ENCODE measurements at regions not wholly inside any gene's neighbourhood (a gene's known extent, or its start where the extent isn't known, plus 50 kb on each side); places are given as distances from the start of the nearest gene placed in this dataset.

GRCh38 chr13:55255236-55255635 lies 1885.5 kb upstream of the PRR20A start:
- no peak for TF ChIP-seq CTCF (conservative IDR thresholded peaks at IDR 0.05; ENCODE audit: low read depth, low read length)
- DNase-seq (ENCODE audit: low read depth): no peak
- no peak overlapping the region for H3K4me3 ChIP-seq (ENCODE audit: low read depth, low read length)

DNA sequence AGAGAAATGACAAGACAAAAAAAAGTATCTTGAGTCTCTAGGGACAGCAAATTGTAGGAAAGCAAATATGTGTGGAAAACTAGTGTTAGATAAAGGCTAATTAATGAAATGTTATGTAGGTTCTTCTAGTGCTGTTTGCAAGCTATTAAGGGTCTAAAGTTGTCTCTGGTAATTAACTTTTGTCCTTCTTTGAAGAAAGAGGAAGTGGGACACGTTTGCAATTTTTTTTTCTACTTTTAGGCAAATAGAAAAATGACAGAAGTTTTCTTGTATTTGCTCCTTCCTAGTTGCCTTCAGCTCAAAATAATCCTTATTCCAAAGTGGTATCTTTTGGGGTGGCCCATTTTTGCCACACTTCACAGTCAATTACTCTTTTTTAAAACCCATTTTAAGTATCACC lies 1877.7 kb upstream of the PRR20A start:
- H3K4me3 ChIP-seq (ENCODE audit: low read depth, low read length): no peak overlapping the region
- no peak for DNase-seq (ENCODE audit: low read depth)
- TF ChIP-seq CTCF (conservative IDR thresholded peaks at IDR 0.05; ENCODE audit: low read depth, low read length): no peak

- H3K4me3 ChIP-seq (ENCODE audit: low read depth, low read length): no peak overlapping the region
- DNase-seq (ENCODE audit: low read depth): no peak
- no peak for TF ChIP-seq CTCF (conservative IDR thresholded peaks at IDR 0.05; ENCODE audit: low read depth, low read length)
Measured at GRCh38 chr13:55266644-55267043, 1874.1 kb upstream of the PRR20A start.

DNA sequence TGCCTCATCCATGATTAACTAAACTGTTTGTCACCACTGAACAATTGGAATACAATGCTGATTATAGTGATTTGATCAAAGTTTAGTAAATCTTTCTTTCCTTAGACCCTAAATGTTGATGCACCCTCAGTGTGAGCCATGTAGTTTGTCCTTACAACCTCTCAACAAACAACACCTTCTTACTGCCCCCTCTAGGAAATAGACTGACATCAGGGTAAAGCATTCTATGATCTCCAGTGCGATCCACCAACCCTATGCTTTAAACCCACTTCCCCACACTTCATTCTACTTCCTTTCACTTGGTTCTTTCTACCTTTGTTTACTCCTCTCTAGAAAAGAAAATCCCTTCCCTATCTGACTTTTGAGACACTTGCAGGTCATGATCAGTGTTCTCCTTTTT lies 1842.5 kb upstream of the PRR20A start:
- DNase-seq (ENCODE audit: low read depth): no peak
- no peak for TF ChIP-seq CTCF (conservative IDR thresholded peaks at IDR 0.05; ENCODE audit: low read depth, low read length)
- H3K4me3 ChIP-seq (ENCODE audit: low read depth, low read length): no peak overlapping the region

GRCh38 chr13:55302568-55302967 lies 1838.2 kb upstream of the PRR20A start:
- TF ChIP-seq CTCF (conservative IDR thresholded peaks at IDR 0.05; ENCODE audit: low read depth, low read length): no peak
- DNase-seq (ENCODE audit: low read depth): no peak
- H3K4me3 ChIP-seq (ENCODE audit: low read depth, low read length): no peak overlapping the region

GRCh38 chr13:55307909-55308308 lies 1832.8 kb upstream of the PRR20A start:
- TF ChIP-seq CTCF (conservative IDR thresholded peaks at IDR 0.05; ENCODE audit: low read depth, low read length): no peak
- no peak for DNase-seq (ENCODE audit: low read depth)
- H3K4me3 ChIP-seq (ENCODE audit: low read depth, low read length): no peak overlapping the region

DNA sequence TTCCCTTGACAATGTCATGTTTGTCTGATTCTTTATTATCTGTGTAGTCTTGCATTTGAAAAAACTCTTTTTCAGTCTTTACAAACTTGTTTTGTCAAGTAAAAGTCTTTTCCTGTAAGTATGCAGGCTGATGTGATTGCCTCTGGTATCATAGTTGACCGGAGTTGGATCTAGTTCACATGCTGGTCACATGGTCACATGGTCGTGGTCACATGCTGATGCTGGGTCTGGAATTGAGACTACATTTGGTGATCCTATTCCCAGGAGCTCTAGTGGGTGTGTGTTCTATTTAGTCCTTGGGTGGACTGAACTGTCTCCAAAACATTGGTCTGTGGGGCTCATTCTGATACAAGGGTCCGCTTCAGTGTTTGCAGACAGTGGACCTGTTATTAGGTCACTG lies 1798.8 kb upstream of the PRR20A start:
- no peak for TF ChIP-seq CTCF (conservative IDR thresholded peaks at IDR 0.05; ENCODE audit: low read depth, low read length)
- no peak for DNase-seq (ENCODE audit: low read depth)
- no peak overlapping the region for H3K4me3 ChIP-seq (ENCODE audit: low read depth, low read length)

All from epithelial cell of proximal tubule (primary cell).